ENCODE measurements at regions not wholly inside any gene's neighbourhood (a gene's known extent, or its start where the extent isn't known, plus 50 kb on each side); places are given as distances from the start of the nearest gene placed in this dataset.

DNA sequence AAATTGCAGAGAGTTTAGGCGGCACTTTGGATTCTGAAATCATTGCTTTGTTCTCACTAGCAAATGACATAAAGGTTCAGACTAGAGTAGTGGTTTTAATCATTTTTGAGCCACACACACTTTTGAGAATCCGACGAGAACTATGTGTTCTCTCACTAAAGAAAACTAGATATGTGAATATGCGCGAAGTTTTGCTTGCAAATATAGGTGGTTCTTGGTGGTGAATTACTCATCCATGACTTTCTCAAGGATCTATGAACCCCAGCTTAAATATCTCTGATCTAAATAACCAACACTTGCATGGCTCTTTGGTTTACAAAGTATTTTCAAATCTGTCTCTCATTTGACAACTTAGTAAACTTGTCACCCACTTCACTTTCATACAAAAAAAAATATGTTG lies 54.8 kb downstream of the NOG start:
- Histone ChIP-seq H2BK15ac (ENCODE audit: low read depth, low read length) (no peak overlapping the region), H3K36me3 (ENCODE audit: control insufficient read depth, insufficient read depth, low read length) (no peaks in the 10 kb centered on the region), H3K4ac (ENCODE audit: low read depth, low read length) (no peak overlapping the region), H3K27ac (ENCODE audit: insufficient read depth, low read length) (no peak overlapping the region), H3K27me3 (ENCODE audit: control insufficient read depth, insufficient read depth, low read length) (peaks cover 13% of the 10 kb centered on the region), H3K4me3 (ENCODE audit: insufficient read depth, low read depth, low read length) (no peak overlapping the region), H3K14ac (replicated peaks; ENCODE audit: low read depth, low read length) (no peak overlapping the region), H3K18ac (ENCODE audit: low read depth, low read length) (no peak overlapping the region), H2BK120ac (ENCODE audit: low read depth, low read length) (no peak overlapping the region), H4K5ac (ENCODE audit: low read depth, low read length) (no peak overlapping the region), H2BK5ac (ENCODE audit: low read depth, low read length, poor library complexity, severe bottlenecking) (no peak overlapping the region), H3K9ac (ENCODE audit: low read depth, low read length) (no peak overlapping the region), H2AK5ac (ENCODE audit: low read depth, low read length) (no peak overlapping the region), H3K79me1 (ENCODE audit: low read depth in 1 of 2, low read length in 2 of 2) (no peaks in the 10 kb centered on the region), H2AK9ac (replicated peaks; ENCODE audit: low read depth, low read length, poor library complexity) (no peak overlapping the region), H3K56ac (ENCODE audit: extremely low read depth, insufficient read depth, low read length) (no peak overlapping the region), H4K20me1 (ENCODE audit: insufficient read depth, low read length) (no peaks in the 10 kb centered on the region), H2BK20ac (ENCODE audit: low read depth, low read length) (no peak overlapping the region), H4K91ac (ENCODE audit: insufficient read depth, low read depth, low read length) (no peak overlapping the region), H3K23ac (ENCODE audit: low read depth, low read length) (no peak overlapping the region), H3K9me1 (ENCODE audit: insufficient read depth, low read length) (no peaks in the 10 kb centered on the region), H4K8ac (ENCODE audit: low read depth in 2 of 2, low read length in 2 of 2) (no peak overlapping the region), H2AFZ (replicated peaks; ENCODE audit: low read length, poor library complexity) (no peak overlapping the region), H3K4me1 (ENCODE audit: control insufficient read depth, insufficient read depth, low read length) (no peaks in the 10 kb centered on the region), H3K4me2 (ENCODE audit: low read depth, low read length) (no peak overlapping the region), H3K9me3 (ENCODE audit: control insufficient read depth, insufficient read depth, low read length) (no peaks in the 10 kb centered on the region)
- DNase-seq (no peak), ATAC-seq (ENCODE audit: low read depth) (no peak)
- POLR2A ChIA-PET (ENCODE audit: unreplicated experiment) = interaction anchor here (0.5 kb wide), 1 partner anchor 10 kb away, joined by 4 read pairs; no protein-coding TSS in a partner anchor
- TF ChIP-seq, protein P1, sequence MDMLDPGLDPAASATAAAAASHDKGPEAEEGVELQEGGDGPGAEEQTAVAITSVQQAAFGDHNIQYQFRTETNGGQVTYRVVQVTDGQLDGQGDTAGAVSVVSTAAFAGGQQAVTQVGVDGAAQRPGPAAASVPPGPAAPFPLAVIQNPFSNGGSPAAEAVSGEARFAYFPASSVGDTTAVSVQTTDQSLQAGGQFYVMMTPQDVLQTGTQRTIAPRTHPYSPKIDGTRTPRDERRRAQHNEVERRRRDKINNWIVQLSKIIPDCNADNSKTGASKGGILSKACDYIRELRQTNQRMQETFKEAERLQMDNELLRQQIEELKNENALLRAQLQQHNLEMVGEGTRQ (IDR thresholded peaks at IDR 0.05; ENCODE audit: low read depth, low read length) = no peak
- no peak for TF ChIP-seq NFE2L2 (IDR thresholded peaks at IDR 0.05; ENCODE audit: low read depth, low read length)
- TF ChIP-seq, protein P2, sequence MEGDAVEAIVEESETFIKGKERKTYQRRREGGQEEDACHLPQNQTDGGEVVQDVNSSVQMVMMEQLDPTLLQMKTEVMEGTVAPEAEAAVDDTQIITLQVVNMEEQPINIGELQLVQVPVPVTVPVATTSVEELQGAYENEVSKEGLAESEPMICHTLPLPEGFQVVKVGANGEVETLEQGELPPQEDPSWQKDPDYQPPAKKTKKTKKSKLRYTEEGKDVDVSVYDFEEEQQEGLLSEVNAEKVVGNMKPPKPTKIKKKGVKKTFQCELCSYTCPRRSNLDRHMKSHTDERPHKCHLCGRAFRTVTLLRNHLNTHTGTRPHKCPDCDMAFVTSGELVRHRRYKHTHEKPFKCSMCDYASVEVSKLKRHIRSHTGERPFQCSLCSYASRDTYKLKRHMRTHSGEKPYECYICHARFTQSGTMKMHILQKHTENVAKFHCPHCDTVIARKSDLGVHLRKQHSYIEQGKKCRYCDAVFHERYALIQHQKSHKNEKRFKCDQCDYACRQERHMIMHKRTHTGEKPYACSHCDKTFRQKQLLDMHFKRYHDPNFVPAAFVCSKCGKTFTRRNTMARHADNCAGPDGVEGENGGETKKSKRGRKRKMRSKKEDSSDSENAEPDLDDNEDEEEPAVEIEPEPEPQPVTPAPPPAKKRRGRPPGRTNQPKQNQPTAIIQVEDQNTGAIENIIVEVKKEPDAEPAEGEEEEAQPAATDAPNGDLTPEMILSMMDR (conservative IDR thresholded peaks at IDR 0.05; ENCODE audit: low read depth, low read length) = no peak
- TF ChIP-seq RFX5 (IDR thresholded peaks at IDR 0.05; ENCODE audit: low read depth, low read length) = no peak
- TF ChIP-seq MXI1 (IDR thresholded peaks at IDR 0.05; ENCODE audit: borderline replicate concordance, low read depth, low read length) = no peak
- TF ChIP-seq MAFK (IDR thresholded peaks at IDR 0.05; ENCODE audit: low read depth, low read length) = no peak
- TF ChIP-seq RAD21 (IDR thresholded peaks at IDR 0.05; ENCODE audit: low read length) = no peak
- no peak for TF ChIP-seq CHD1 (IDR thresholded peaks at IDR 0.05; ENCODE audit: low read depth, low read length)
- TF ChIP-seq FOS (IDR thresholded peaks at IDR 0.05; ENCODE audit: low read depth, low read length) = no peak
- no peak for TF ChIP-seq CEBPB (IDR thresholded peaks at IDR 0.05; ENCODE audit: low read depth, low read length)
- TF ChIP-seq POLR2A (IDR thresholded peaks at IDR 0.05; ENCODE audit: low read depth, low read length) = no peak
- TF ChIP-seq SMC3 (IDR thresholded peaks at IDR 0.05; ENCODE audit: low read depth, low read length) = no peak
- no peak for TF ChIP-seq BHLHE40 (IDR thresholded peaks at IDR 0.05; ENCODE audit: low read depth, low read length)
- TF ChIP-seq, protein P3, sequence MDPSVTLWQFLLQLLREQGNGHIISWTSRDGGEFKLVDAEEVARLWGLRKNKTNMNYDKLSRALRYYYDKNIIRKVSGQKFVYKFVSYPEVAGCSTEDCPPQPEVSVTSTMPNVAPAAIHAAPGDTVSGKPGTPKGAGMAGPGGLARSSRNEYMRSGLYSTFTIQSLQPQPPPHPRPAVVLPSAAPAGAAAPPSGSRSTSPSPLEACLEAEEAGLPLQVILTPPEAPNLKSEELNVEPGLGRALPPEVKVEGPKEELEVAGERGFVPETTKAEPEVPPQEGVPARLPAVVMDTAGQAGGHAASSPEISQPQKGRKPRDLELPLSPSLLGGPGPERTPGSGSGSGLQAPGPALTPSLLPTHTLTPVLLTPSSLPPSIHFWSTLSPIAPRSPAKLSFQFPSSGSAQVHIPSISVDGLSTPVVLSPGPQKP (IDR thresholded peaks at IDR 0.05; ENCODE audit: borderline replicate concordance, low read depth, low read length) = no peak
- TF ChIP-seq MAZ (IDR thresholded peaks at IDR 0.05; ENCODE audit: borderline replicate concordance, low read depth, low read length) = no peak
- no CpG with 5 or more reads among the region's 5 CpGs for WGBS, 2 experiments (ENCODE audit: extremely low coverage in 2 of 2, insufficient read length in 1 of 2)
- CTCF ChIA-PET = interaction anchor here (0.7 kb wide), 3 partner anchors 18 to 1255 kb away, joined by 3 read pairs; no protein-coding TSS in a partner anchor
- in situ Hi-C loops (cut with MboI; ENCODE audit: low sequenced_read_pairs) (no loop called here), dilution Hi-C loops (cut with HindIII; ENCODE audit: low sequenced_read_pairs, unreplicated experiment) (no loop called here), intact Hi-C loops (cut with micrococcal nuclease) (no loop called here)
- BruUV-seq (replicated peaks) = no TSS peak

All from IMR-90 (cell line).